ENCODE measurements at regions not wholly inside any gene's neighbourhood (a gene's known extent, or its start where the extent isn't known, plus 50 kb on each side); places are given as distances from the start of the nearest gene placed in this dataset.

DNA sequence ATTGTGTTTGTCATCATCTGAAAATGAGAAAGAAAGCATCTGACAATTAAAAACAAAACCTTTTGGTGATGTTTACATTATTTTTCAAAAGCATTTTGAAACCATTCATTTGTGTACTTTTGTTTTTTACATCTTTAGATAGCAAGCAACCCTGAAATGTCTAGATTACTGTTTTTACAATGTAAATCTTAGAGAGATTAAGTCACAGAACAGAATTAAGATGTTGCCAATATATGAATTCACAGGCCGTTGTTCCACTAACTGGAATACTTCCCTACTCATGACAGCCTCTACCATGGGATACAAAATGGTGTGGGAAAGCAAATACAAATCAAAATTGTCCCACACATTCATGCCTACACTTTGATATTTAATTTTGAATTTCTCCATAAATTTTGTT is 480.0 kb upstream of the ZEB2 start:
- Histone ChIP-seq H3K4me3 (ENCODE audit: low read depth in 1 of 3, low read length in 3 of 3) (no peak overlapping the region), H3K4me1 (ENCODE audit: control insufficient read depth in 3 of 3, insufficient read depth in 2 of 3, low read depth in 1 of 3, low read length in 2 of 3) (no peaks in the 10 kb centered on the region), H3K9me3 (ENCODE audit: control insufficient read depth in 2 of 2, insufficient read depth in 1 of 2, low read depth in 1 of 2, low read length in 1 of 2) (no peaks in the 10 kb centered on the region), H3K27ac (ENCODE audit: low read depth in 1 of 3, low read length in 2 of 3) (no peak overlapping the region), H3K36me3 (ENCODE audit: control insufficient read depth in 3 of 3, insufficient read depth in 2 of 3, low read depth in 1 of 3, low read length in 3 of 3) (no peaks in the 10 kb centered on the region), H3K27me3 (ENCODE audit: control insufficient read depth in 3 of 3, insufficient read depth in 3 of 3, low read length in 3 of 3) (no peaks in the 10 kb centered on the region)
- no peak for FAIRE-seq
- DNase-seq = no peak
- WGBS, 3 donors = 49 to 63% (median 63%) methylated on average over 1 of the region's 1 CpG

- 75 to 86% (median 76%) methylated on average over 7 of the region's 7 CpGs for WGBS, 3 donors
- H3K27me3 ChIP-seq (ENCODE audit: control insufficient read depth in 3 of 3, insufficient read depth in 3 of 3, low read length in 3 of 3) = no peaks in the 10 kb centered on the region
- no peaks in the 10 kb centered on the region for H3K4me1 ChIP-seq (ENCODE audit: control insufficient read depth in 3 of 3, insufficient read depth in 2 of 3, low read depth in 1 of 3, low read length in 2 of 3)
- DNase-seq (no peak), FAIRE-seq (no peak)
- H3K36me3 ChIP-seq (ENCODE audit: control insufficient read depth in 3 of 3, insufficient read depth in 2 of 3, low read depth in 1 of 3, low read length in 3 of 3) = no peaks in the 10 kb centered on the region
- H3K9me3 ChIP-seq (ENCODE audit: control insufficient read depth in 2 of 2, insufficient read depth in 1 of 2, low read depth in 1 of 2, low read length in 1 of 2) = no peaks in the 10 kb centered on the region
- no peak overlapping the region for H3K27ac ChIP-seq (ENCODE audit: low read depth in 1 of 3, low read length in 2 of 3)
- H3K4me3 ChIP-seq (ENCODE audit: low read depth in 1 of 3, low read length in 3 of 3) = no peak overlapping the region
Observed at GRCh38 chr2:144999071-144999875, 479.4 kb upstream of the ZEB2 start.

DNA sequence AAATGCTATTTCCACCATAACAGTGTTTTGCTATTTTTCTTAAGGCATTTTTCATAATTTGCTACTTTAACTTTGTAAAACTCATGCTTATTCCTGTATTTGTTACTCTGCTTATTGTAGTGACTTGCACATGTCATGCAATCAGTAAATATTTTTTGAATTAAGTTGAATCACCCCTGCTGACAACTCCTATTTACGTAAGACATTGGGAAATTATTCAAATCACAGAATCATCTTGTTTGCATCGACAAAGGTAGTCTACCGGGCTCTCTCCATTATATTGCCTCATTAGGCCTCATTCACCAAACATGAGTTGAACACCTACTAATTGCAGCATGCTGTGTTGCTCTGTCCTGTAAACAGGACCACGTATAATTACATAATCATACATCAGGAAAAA is 478.5 kb upstream of the ZEB2 start:
- WGBS, 3 donors = 70 to 74% (median 71%) methylated on average over 4 of the region's 4 CpGs
- no peak for FAIRE-seq
- no peak for DNase-seq
- Histone ChIP-seq H3K27me3 (ENCODE audit: control insufficient read depth in 3 of 3, insufficient read depth in 3 of 3, low read length in 3 of 3) (no peaks in the 10 kb centered on the region), H3K4me3 (ENCODE audit: low read depth in 1 of 3, low read length in 3 of 3) (no peak overlapping the region), H3K27ac (ENCODE audit: low read depth in 1 of 3, low read length in 2 of 3) (no peak overlapping the region), H3K4me1 (ENCODE audit: control insufficient read depth in 3 of 3, insufficient read depth in 2 of 3, low read depth in 1 of 3, low read length in 2 of 3) (no peaks in the 10 kb centered on the region), H3K36me3 (ENCODE audit: control insufficient read depth in 3 of 3, insufficient read depth in 2 of 3, low read depth in 1 of 3, low read length in 3 of 3) (no peaks in the 10 kb centered on the region), H3K9me3 (ENCODE audit: control insufficient read depth in 2 of 2, insufficient read depth in 1 of 2, low read depth in 1 of 2, low read length in 1 of 2) (no peaks in the 10 kb centered on the region)

GRCh38 chr2:144996225-144996795 is 476.4 kb upstream of the ZEB2 start:
- DNase-seq (no peak), FAIRE-seq (no peak)
- 60 to 68% (median 66%) methylated on average over 5 of the region's 5 CpGs for WGBS, 3 donors
- H3K4me1 ChIP-seq (ENCODE audit: control insufficient read depth in 3 of 3, insufficient read depth in 2 of 3, low read depth in 1 of 3, low read length in 2 of 3) = no peaks in the 10 kb centered on the region
- H3K9me3 ChIP-seq (ENCODE audit: control insufficient read depth in 2 of 2, insufficient read depth in 1 of 2, low read depth in 1 of 2, low read length in 1 of 2) = no peaks in the 10 kb centered on the region
- H3K27me3 ChIP-seq (ENCODE audit: control insufficient read depth in 3 of 3, insufficient read depth in 3 of 3, low read length in 3 of 3) = no peaks in the 10 kb centered on the region
- H3K4me3 ChIP-seq (ENCODE audit: low read depth in 1 of 3, low read length in 3 of 3) = no peak overlapping the region
- H3K27ac ChIP-seq (ENCODE audit: low read depth in 1 of 3, low read length in 2 of 3) = no peak overlapping the region
- H3K36me3 ChIP-seq (ENCODE audit: control insufficient read depth in 3 of 3, insufficient read depth in 2 of 3, low read depth in 1 of 3, low read length in 3 of 3) = no peaks in the 10 kb centered on the region

DNA sequence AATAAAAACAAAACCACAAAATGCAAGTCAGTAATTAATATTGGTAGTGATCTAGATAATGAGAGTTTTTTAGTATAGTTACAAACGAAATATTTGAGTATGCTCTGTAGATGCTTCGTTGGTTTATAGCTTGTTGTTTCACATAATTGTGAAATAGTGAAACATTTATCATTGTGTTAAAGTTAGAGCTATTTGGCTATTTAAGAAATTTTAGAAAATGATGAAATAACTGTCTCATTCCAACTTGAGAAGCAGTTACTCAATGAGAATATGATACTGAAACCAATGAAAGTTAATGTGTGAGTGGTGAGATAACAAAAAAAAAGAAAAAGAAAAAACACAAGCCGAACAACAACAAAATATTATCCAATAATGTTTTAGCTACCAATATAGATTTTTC is 475.6 kb upstream of the ZEB2 start:
- Histone ChIP-seq H3K4me1 (ENCODE audit: control insufficient read depth in 3 of 3, insufficient read depth in 2 of 3, low read depth in 1 of 3, low read length in 2 of 3) (no peaks in the 10 kb centered on the region), H3K4me3 (ENCODE audit: low read depth in 1 of 3, low read length in 3 of 3) (no peak overlapping the region), H3K36me3 (ENCODE audit: control insufficient read depth in 3 of 3, insufficient read depth in 2 of 3, low read depth in 1 of 3, low read length in 3 of 3) (no peaks in the 10 kb centered on the region), H3K9me3 (ENCODE audit: control insufficient read depth in 2 of 2, insufficient read depth in 1 of 2, low read depth in 1 of 2, low read length in 1 of 2) (no peaks in the 10 kb centered on the region), H3K27ac (ENCODE audit: low read depth in 1 of 3, low read length in 2 of 3) (no peak overlapping the region), H3K27me3 (ENCODE audit: control insufficient read depth in 3 of 3, insufficient read depth in 3 of 3, low read length in 3 of 3) (no peaks in the 10 kb centered on the region)
- WGBS, 3 donors = 36 to 55% (median 50%) methylated on average over 3 of the region's 3 CpGs
- DNase-seq = no peak
- FAIRE-seq = no peak

DNA sequence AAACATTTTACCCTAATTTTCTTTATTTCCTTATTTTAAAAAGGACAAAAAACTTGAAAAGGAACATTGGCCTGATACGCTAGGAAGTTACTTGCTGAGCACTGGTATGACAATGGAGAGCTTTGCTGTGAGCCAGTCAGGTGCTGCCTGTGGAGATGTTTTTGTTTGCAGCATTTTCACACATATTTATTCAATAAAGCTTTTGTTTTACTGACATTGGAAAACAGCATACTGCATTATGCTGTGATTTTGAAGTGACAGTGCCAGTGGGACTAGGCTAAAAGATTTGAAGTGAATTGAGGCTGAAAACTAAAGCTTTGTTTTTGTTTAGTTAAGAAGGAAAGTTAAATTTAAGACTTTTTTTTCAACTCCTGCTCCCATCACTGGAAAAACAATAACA is 470.7 kb upstream of the ZEB2 start:
- DNase-seq = no peak
- no peaks in the 10 kb centered on the region for H3K4me1 ChIP-seq (ENCODE audit: control insufficient read depth in 3 of 3, insufficient read depth in 2 of 3, low read depth in 1 of 3, low read length in 2 of 3)
- WGBS, 3 donors = 94 to 95% (median 95%) methylated on average over 1 of the region's 1 CpG

GRCh38 chr2:144989579-144990270 is 469.8 kb upstream of the ZEB2 start:
- no peak overlapping the region for H3K27ac ChIP-seq (ENCODE audit: low read depth in 1 of 3, low read length in 2 of 3)
- 68 to 79% (median 72%) methylated on average over 2 of the region's 2 CpGs for WGBS, 3 donors
- H3K4me3 ChIP-seq (ENCODE audit: low read depth in 1 of 3, low read length in 3 of 3) = no peak overlapping the region
- H3K27me3 ChIP-seq (ENCODE audit: control insufficient read depth in 3 of 3, insufficient read depth in 3 of 3, low read length in 3 of 3) = no peaks in the 10 kb centered on the region
- H3K9me3 ChIP-seq (ENCODE audit: control insufficient read depth in 2 of 2, insufficient read depth in 1 of 2, low read depth in 1 of 2, low read length in 1 of 2) = peaks cover 0 to 7% of the 10 kb centered on the region in 2 donors
- H3K4me1 ChIP-seq (ENCODE audit: control insufficient read depth in 3 of 3, insufficient read depth in 2 of 3, low read depth in 1 of 3, low read length in 2 of 3) = no peaks in the 10 kb centered on the region
- no peaks in the 10 kb centered on the region for H3K36me3 ChIP-seq (ENCODE audit: control insufficient read depth in 3 of 3, insufficient read depth in 2 of 3, low read depth in 1 of 3, low read length in 3 of 3)
- DNase-seq = no peak
- no peak for FAIRE-seq

More for the DNA sequence above, 470.7 kb upstream of the ZEB2 start:
- H3K27ac ChIP-seq (ENCODE audit: low read depth in 1 of 3, low read length in 2 of 3) = no peak overlapping the region
- H3K27me3 ChIP-seq (ENCODE audit: control insufficient read depth in 3 of 3, insufficient read depth in 3 of 3, low read length in 3 of 3) = no peaks in the 10 kb centered on the region
- H3K4me3 ChIP-seq (ENCODE audit: low read depth in 1 of 3, low read length in 3 of 3) = no peak overlapping the region
- peaks cover 0 to 7% of the 10 kb centered on the region in 2 donors for H3K9me3 ChIP-seq (ENCODE audit: control insufficient read depth in 2 of 2, insufficient read depth in 1 of 2, low read depth in 1 of 2, low read length in 1 of 2)
- no peak for FAIRE-seq
- H3K36me3 ChIP-seq (ENCODE audit: control insufficient read depth in 3 of 3, insufficient read depth in 2 of 3, low read depth in 1 of 3, low read length in 3 of 3) = no peaks in the 10 kb centered on the region

GRCh38 chr2:144988591-144988990 is 468.7 kb upstream of the ZEB2 start:
- H3K27me3 ChIP-seq (ENCODE audit: control insufficient read depth in 3 of 3, insufficient read depth in 3 of 3, low read length in 3 of 3) = no peaks in the 10 kb centered on the region
- no peak for DNase-seq
- H3K9me3 ChIP-seq (ENCODE audit: control insufficient read depth in 2 of 2, insufficient read depth in 1 of 2, low read depth in 1 of 2, low read length in 1 of 2) = peaks cover 0 to 7% of the 10 kb centered on the region in 2 donors
- H3K4me3 ChIP-seq (ENCODE audit: low read depth in 1 of 3, low read length in 3 of 3) = no peak overlapping the region
- H3K4me1 ChIP-seq (ENCODE audit: control insufficient read depth in 3 of 3, insufficient read depth in 2 of 3, low read depth in 1 of 3, low read length in 2 of 3) = no peaks in the 10 kb centered on the region
- no peak overlapping the region for H3K27ac ChIP-seq (ENCODE audit: low read depth in 1 of 3, low read length in 2 of 3)
- no peak for FAIRE-seq
- H3K36me3 ChIP-seq (ENCODE audit: control insufficient read depth in 3 of 3, insufficient read depth in 2 of 3, low read depth in 1 of 3, low read length in 3 of 3) = no peaks in the 10 kb centered on the region
